Glomerular visceral epithelial cell (primary cell): ENCODE measurements at regions not wholly inside any gene's neighbourhood (a gene's known extent, or its start where the extent isn't known, plus 50 kb on each side); places are given as distances from the start of the nearest gene placed in this dataset.
"Not testable (repeated sequence)": the region's sequence is repeated elsewhere in the genome, so short reads cannot be mapped to it uniquely, and the experiment has no call there.

ENCODE experiments used
- DNase-seq: peaks from one replicate; pipeline ENCODE4 v3.0.0-alpha.2; 2016; ENCODE audit errors: extremely low spot score

DNA sequence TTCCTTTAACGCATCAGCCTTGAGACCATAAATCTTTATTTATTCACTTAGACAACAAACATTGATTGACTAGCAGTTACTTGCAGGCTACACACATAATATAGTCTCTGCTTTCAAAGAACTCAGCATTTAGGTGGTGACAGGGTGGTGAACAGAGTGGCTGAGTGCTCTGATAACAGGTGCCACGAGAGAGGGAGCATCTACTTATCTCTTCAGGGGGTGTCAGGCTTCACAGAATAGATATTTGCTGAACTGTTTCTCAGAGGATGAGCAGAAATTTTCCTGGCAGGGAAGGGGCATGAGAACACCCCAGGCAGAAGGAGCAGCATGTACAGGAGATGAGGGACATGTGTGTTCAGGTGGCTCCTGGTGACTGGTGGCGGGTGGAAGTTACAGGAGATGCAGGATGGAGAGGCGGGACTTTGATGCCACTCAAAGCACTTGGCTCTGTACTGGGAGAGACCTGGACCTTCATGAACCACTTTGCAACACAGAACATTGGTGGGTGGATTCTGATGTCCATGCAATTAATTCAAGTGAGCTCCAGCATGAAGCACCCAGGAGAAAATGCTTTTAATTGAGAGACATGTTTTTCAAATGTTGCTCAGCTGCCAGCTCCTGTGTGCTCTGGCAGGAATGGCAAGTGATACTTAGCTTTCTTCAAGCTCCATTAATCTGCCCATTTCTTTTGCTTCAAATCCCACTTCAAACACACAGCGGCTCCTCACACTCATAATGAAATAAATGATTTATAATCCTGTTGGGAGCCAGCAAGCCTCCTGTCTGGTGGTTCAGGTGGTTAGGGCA, 248.9 kb downstream of the MYCN start:
- DNase-seq, result no peak

DNA sequence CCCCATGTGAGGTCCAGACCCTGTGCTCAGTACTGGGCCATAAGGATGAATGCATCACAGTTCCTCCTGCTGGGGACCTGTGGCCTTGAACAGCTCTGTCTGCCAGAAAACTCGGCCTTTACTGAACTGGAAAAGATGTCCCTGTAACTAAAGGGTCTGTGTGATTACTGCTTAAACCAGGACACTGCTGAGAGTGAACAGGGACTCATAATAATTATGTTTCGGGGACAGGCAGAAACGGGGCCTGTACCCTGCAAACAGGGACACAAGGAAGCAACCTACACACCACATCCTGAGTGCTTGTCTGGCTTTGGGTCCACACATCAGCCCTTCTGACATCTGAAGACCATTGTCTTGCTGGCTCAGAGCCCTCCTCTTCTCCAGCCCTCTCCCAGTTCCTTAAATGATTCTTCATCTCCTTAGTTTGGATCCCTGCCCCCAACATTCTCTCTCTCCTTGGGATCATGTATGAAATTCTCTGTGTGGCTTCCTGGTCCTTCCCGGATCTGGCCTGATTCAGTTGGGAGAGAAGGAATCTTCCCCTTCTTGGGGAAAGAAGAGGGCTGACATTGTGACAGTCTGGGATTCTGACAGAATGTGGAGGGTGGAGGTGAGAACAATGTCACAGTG, 248.0 kb downstream of the MYCN start:
- DNase-seq, result no peak

DNA sequence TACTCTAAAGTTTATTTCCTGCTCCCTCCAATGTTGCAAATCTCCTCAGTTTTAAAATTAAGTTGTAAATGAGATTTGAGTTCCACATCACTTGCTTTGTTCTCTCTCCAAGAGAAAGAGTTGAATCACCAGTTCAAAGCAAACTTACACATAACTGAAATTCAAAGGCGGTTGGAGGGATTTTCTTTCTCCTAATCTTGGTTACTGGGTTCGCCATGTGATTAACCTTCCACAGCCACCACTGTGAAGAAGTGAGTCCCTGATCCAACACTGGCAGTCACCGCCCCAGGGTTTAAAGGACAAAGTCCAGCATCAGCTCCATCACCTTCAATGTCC, 247.1 kb downstream of the MYCN start:
- no peak for DNase-seq

DNA sequence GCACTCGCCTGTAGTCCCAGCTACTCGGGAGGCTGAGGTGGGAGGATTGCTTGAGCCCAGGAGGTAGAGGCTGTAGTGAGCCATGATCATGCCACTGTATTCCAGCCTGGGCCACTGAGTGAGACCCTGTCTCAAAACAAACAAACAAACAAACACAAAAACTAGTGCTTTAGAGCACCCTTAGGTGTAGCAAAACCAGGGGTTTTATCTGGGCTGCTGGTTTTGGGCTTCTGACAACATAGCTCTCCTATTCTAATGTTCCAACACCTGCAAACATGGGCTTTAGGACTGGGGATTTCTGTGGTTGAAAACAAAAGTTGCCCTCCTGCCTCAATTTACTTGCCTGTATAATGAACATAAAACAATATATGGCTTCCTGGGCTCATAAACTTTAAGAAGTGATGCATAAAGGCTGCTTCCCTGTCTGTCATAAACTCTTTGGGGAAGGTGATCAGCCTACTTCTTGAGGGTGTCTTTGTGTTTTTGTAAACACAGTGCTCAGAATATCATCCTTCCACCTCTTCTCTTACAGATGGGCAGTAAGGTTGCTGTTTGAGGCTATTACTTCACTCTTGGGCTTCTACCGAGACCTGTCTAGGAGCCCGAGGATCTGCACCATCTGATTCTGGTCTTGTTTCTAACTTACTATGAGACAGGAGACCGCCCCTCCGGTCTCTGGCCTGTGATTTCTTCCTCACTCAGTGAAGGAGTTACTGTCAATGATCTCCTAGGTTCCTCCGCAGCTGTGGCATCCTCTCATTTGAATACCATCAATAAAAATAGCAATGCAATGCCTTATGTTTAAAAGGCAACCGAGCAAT, 246.5 kb downstream of the MYCN start:
- no peak for DNase-seq

DNA sequence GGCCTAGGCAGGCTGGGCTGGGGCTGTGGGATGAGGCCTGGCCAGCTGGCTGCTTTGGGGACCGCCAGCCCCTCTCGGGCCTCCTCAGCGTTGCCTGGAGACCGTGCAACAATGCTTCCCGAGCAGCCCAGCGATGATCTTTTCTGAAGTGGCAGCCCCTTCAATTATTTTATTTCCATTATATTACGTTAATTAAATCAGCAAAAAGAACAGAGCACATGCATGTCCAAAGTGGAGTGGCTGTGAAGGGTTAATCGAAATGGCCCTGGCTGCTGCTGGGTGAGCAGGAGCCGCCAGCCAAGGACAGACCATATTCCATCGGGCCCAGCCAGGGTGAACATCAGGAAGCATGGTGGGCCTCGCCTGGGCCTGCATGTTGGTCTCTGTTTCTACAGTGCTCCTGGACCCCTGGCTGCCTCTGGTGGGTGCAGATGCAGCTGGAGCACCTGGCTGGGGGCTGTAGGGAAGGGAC, 245.5 kb downstream of the MYCN start:
- no peak for DNase-seq

DNA sequence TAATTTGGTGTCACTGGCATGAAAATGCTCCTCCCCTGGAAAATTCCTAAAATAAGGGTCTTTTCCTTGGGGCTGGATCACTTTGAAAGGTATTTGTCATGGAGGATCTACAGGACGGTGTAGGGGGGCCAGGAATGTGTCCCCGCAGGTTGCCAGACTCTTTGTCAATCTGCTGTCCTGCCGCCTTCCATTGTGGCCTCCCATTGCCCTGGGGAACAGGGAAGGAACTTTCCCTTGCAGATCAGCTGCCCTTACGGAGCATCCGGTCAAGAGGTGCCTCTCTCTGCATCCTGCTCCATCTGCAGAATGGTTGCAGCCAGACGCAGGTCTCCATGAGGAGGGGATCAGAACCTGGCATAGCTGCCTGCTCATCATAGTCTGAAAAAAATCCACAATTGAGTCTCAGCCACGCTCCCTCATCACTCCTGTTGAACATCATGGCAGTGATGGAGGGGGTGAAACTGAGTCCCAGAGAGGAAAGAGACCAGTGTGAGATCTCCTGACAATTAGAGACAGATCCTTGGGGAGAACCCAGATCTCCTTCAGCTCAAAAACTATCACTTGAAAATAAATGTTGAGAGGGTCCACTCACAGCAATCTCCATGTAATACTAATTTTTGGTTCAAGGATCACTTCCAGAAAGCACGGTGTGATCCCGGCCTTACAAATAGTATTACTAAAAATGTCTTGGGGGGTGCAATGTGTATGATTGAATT, 244.8 kb downstream of the MYCN start:
- no peak for DNase-seq

DNA sequence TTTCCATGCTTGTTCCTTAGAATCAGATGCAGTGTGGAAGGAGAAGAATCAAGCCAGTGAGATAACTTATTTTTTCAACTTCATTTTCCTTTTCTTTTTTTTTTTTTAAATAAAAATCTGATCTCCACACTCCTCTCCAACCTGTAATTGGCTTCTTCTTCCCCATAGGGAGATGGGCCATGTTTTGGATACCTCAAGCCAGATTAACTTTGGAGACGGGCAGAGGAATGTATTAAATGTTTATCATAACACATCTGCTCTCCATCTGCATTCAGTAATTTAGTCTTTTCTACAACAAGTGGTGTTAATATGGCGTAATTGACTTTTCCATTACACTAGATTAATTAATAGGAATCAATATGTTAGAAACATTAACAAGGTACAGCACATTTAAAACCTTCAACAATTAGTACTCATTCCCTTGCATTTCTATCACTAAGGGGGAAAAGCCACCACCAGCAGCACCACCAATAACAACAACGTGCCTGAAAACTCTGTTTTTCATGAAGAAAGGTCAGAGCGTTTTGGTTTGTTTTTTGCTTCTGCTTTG, 244.1 kb downstream of the MYCN start:
- no peak for DNase-seq

DNA sequence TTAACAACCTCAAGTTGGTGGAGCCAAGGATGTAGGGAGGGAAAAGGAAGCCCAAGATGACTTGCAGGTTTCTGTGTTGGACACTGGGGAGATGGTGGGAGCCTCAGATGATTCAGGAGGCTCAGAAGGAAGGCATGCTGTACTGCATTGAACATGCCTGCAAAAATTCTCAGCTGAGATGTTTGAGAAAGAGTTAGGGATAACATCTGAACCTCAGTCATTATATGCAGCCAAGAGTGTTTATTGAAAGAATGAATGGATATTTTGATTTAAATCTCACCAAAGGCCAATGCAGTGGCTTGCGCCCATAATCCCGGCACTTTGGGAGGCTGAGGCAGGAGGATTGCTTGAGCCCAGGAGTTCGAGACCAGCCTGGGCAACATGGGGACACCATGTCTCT, 243.0 kb downstream of the MYCN start:
- no peak for DNase-seq

DNA sequence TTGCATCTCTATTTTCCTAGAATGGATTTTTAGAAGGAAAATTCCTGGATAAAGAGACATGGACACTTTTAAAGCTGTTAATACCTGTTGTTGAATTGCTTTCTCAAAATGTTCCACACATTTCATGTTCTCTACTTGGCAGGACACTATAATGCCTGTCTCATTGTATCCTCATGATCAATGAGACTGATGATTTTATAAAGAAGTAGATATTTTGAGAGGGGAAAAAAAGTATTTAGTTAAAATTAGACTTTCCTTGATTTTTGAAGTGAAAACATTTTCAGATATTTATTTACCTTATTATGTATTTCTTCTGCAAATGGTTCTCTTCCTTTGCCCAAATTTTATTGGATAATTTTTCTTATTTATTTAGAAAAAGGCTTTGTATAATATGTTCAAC, 242.5 kb downstream of the MYCN start:
- DNase-seq, result no peak

DNA sequence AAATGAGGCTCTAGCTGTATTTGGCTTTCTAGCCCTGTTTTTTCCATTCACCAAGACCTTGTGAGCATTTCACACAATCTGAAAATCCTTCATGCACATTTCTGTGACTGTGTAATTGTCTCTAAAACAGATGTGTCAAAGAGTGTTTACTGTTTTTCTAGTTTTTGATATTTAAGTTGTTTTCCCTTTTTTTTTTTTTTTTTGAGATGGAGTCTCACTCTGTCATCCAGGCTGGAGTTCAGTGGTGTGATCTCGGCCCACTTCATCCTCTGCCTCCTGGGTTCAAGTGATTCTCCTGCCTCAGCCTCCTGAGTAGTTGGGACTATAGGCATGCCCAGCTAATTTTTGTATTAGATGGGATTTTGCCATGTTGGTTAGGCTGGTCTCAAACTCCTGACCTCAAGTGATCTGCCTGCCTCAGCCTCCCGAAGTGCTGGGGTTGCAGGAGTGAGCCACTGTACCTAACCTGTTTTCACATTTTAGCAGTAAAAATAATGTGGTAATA, 242.0 kb downstream of the MYCN start:
- DNase-seq, result not testable (repeated sequence)

DNA sequence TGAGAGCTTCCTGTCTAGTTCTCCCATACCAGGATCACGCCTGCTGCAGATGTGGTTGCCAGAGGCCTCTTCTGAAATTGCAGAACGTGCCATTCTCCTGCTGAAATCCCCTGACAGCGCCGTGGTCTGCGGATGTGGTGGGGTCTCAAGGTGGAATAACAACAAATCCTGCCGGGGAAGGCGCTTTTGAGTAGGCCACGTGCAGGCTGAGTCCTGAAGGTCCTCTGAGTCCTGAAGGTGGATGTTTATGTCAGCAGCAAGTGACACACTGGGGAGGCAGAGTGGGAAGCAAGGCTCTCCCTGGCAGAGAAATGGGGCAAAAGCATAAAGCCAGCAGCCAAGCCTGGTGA, 241.4 kb downstream of the MYCN start:
- no peak for DNase-seq

DNA sequence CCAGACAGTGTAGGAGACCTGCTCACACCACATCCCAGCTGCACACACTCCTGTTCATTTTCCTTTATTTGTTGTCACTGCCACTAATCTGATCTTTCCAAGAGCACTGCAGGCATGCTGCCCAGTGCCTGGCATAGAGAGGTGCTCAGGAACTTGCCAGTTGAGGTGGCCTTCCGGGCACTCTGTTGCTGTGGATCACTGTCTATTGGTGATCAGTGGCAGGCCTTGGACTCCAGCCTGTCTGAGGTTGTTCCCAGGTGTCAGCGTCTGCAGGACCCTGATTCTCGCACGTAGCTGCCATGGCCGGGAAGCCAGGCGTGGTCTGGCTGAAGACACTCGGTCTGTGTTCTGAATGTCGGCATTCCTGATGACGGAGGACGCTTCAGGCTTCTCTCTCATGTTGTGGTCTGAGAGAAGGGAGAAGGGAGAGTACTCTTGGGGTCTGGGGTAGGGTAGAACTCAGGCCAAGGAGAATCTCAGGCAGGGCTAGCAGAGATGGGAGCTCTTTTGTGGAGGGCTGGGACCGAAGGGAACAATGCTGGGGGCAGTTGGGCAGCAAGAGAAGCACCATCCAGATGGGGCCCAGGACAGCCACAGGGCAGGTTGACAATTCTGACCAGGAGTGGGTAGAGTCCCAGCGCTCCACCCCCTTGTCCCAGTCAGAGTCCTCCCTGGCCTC, 240.9 kb downstream of the MYCN start:
- DNase-seq, result no peak

DNA sequence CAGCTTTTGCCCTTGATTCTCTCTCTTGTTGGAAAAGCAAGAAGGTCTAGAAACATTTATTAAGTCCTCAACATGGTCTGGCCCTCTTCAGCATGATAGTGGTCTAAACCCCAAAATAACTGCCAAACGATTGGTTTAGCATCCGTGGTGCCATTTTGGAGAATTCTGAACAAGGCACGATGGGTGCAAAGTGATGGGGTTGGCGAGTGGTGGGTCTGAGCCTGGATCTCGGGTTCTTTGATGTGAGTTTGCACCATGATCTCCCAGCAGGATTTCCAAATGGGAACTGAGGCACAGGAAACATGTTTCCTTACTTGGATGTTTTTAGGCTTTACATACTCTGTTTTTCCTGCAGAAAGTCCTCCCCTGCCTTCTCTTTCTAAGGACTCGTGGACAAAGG, 240.3 kb downstream of the MYCN start:
- no peak for DNase-seq

DNA sequence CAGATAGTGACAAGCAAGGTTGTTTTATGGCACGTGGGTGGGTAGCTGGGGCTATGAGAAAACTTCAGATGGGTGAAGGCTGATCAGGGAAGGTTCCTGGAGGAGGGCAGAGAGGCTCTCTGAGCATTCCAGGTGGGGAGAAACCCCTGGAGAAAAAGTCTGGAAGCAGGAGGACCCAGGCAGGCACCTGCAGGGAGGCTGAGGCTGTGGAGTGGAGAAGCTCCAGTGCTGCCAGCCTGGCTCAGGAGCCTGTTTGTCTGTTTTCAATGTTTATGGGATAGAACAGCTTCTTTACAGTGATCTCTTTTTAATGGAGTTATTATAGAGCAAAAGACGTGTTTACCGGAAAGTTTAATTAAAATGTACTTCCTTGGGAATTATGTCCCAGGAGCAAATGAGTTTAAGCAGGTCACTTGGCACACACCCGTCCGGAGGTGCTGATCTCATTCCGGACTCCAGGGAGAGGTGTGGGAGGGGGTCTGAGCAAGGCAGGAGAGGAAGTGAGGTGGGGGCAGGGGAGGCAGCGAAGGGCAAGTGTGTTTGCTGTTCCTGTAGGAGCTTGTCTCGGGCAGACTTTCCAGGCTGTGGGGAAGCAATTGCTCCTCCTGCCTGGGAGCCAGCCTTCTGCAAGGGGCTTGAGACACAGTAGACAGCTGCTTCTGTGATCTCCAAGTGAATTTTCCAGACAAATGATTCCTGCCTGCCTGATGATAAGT, 239.5 kb downstream of the MYCN start:
- DNase-seq, result no peak

DNA sequence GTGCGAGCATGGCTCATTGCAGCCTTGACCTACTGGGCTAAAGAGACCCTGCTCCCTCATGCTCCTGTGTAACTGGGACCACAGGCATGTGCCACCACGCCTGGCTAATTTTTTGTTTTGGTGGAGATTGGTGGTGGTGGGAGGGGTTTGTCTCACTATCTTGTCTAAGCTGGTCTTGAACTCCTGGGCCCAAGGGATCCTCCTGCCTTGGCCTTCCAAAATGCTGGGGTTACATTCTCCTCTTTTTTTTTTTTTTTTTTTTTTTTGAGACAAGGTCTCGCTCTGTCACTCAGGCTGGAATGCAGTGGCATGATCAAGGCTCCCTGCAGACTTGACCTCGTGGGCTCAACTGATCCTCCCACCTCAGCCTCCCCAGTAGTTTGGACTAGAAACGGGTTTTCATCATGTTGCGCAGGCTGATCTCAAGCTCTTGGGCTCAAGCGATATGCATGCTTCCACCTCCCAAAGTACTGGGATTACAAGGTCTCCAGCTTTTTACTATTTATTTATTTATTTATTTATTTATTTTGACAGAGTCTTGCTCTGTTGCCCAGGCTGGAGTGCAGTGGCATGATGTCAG, 238.3 kb downstream of the MYCN start:
- DNase-seq, result no peak

DNA sequence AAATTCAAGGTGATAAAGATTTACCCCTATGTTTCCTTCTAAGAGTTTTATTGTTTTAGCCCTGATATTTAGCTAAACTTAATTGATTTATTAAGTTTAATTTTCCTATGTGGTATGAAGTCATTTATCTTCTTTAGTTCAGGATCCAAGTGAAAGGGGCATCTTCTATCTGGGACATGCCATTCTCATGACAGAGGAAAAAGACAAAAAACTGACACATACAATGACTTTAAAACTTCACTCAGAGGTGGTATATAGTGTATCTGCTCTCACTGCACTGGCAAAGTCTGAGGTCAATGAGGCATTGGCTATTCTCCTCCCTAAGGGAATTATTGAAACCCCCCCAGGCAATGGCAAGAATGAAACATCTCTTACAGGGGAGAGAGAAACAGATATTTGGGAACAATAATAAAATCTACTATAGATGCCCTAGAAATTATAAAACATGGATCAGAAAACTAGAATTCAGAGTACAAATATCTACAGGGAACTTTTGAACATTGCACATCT, 237.4 kb downstream of the MYCN start:
- DNase-seq, result no peak

DNA sequence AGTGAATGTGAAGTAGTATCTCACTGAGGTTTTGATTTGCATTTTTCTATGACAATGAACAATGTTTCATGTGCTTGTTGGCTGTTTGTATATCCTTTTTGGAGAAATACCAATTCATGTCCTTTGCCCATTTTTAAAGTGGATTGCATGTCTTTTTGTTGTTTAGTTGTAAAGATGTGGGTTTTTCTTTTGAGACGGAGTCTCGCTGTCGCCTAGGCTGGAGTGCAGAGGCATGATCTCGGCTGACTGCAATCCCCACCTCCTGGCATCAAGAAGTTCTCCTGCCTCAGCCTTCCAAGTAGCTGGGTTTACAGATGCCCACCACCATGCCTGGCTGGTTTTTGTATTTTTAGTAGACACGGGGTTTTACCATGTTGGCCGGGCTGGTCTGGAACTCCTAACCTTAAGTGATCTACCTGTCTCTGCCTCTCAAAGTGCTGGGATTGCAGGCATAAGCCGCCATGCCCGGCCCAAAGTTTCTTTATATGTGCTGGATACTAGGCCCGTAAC, 236.7 kb downstream of the MYCN start:
- no peak for DNase-seq

DNA sequence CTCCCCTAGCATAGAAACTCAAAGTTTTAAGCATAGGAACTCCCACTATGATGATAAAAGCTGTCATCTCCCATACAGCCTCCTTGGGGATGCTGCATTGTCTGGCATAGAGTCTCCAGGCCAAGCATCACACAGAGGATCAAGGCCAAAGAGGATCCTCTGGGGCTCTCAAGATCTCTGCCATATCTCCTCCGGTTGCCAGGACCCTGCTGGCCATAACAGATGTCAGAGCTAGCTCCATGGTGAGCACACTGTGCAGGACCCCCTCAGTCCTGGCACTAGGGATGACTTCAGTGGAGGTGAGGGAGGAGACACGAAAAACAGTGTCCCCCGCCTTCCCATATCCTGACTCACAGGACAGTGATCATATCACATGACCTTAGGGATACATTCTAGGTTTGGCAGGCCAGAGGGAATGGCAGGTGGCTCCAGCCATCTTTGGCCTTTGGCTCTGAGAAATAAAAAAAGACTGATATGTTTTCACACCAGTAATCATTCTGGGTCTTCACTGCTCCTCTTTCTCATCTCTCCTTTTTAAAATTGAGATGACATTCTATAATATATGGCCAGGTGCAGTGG, 235.0 kb downstream of the MYCN start:
- no peak for DNase-seq

DNA sequence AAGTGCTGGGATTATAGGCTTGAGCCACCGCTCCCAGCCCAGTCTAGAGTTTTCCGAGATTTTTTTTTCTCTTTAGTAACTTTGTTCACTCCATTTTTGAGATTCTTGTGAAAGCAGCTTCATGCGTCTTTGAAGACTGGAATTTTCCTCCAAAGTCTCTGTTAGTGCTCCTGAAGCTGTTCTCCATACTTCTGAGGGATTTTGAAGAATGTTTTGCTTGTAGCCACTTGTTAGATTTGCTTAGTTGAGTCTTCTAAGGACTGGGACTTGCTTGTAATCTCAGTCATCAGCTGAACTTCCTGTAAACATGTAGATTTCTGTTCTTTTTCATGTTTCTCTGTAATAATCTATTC, 234.3 kb downstream of the MYCN start:
- DNase-seq, result no peak
